Heart right ventricle (tissue), 16 donors: ENCODE measurements at regions not wholly inside any gene's neighbourhood (a gene's known extent, or its start where the extent isn't known, plus 50 kb on each side); places are given as distances from the start of the nearest gene placed in this dataset.

Experiments
- ATAC-seq, 8 donors: fragments of 200-7000 bp; cut with Tn5 transposase; one replicate each; pipeline ENCODE4 v1.9.1; 2020; ENCODE audit warnings: mild to moderate bottlenecking in 8 of 8, moderate library complexity in 8 of 8, moderate number of reproducible peaks in 1 of 8
- DNase-seq, 2 donors: peaks; one replicate each; pipeline ENCODE4 v3.0.0-alpha.2; 2020
- H3K27ac ChIP-seq, 10 donors: fragments of 200-600 bp; sonication (generic) in 2 of 10; one replicate each; pipeline versions ENCODE4 v1.5.0 to v1.8.0; 2020 to 2022; ENCODE audit warnings: mild to moderate bottlenecking in 3 of 10
- H3K27me3 ChIP-seq, 7 donors: fragments of 200-600 bp; one replicate each; pipeline ENCODE4 v1.8.0; 2021 to 2022; ENCODE audit warnings: mild to moderate bottlenecking in 2 of 7
- H3K36me3 ChIP-seq, 9 donors: fragments of 200-600 bp; sonication (generic) in 1 of 9; one replicate each; pipeline versions ENCODE4 v1.5.0 to v1.8.0; 2020 to 2022; ENCODE audit warnings: mild to moderate bottlenecking in 2 of 9
- H3K4me1 ChIP-seq, 9 donors: fragments of 200-600 bp; sonication (generic) in 1 of 9; one replicate each; pipeline versions ENCODE4 v1.5.0 to v1.8.0; 2020 to 2022; ENCODE audit warnings: mild to moderate bottlenecking in 4 of 9
- H3K4me3 ChIP-seq, 10 donors: fragments of 200-600 bp; sonication (generic) in 2 of 10; one replicate each; pipeline versions ENCODE4 v1.5.0 to v1.8.0; 2020 to 2022; ENCODE audit warnings: mild to moderate bottlenecking in 7 of 10, moderate library complexity in 2 of 10
- H3K9me3 ChIP-seq, 11 donors: fragments of 200-600 bp in 10 of 11; sonication (generic) in 2 of 11; one replicate each; pipeline versions ENCODE4 v1.5.0 to v1.8.0; 2013 to 2022; ENCODE audit warnings: mild to moderate bottlenecking in 2 of 11, control low read depth in 1 of 11, moderate library complexity in 1 of 11
- WGBS, 2 donors: extraction: QIAGEN DNeasy Blood & Tissue Kit; methylation state at CpG; one replicate each; pipeline ENCODE4 v1.1.7; 2013; ENCODE audit warnings: inconsistent platforms in 1 of 2; 5-methylcytosine and 5-hydroxymethylcytosine counted together
- intact Hi-C, 10 donors: fragments of 100-400 bp; cut with DNase I; formaldehyde crosslinking; loops; one replicate each; pipeline versions ENCODE4 v1.11.1 to v1.14.2; 2022
- TF ChIP-seq, protein P1 (sequence below), 9 donors: fragments of 200-600 bp; sonication (generic) in 2 of 9; IDR thresholded peaks; one replicate each; pipeline versions ENCODE4 v1.5.0 to v1.8.0; 2021 to 2022; ENCODE audit warnings: antibody characterized with exemption in 9 of 9, mild to moderate bottlenecking in 5 of 9, moderate library complexity in 1 of 9
- donor health status: Arrhythmogenic right ventricular cardiomyopathy.
- donor health status: ischemic (EF 13 %, LVEDD 7.1; RV severe dilation, severe dysfunction).
- donor health status: healthy with polysubstance abuse.
- donor health status: DM: no; HTN: yes; CAD: no.
- donor health status: DM: no; HTN: no; CAD: no.
- donor health status: ischemic (EF 25% LVEDD 6.9; RV normal size, moderate dysfunction).
- donor health status: ischemic (EF 25% LVEDD 5.7; RV mildly dilated, moderate dysfunction).
- donor health status: healthy.
- donor health status: DM: yes; HTN: yes; CAD: no.
- donor health status: Ischemic cardiomyopathy.
- donor health status: ischemic (EF 35%, LVEDD 5.7; RV mildly dilated, moderate dysfunction).
- donor health status: nonischemic (EF 11% LVEDD 7.7; RV severe dilation, severe dysfunction).
- donor health status: DM: yes; HTN: yes; CAD: no.
- donor health status: PGD.
- donor health status: ischemic (EF 29% LVEDD 5.4; RV normal size, mild dysfunction).
- donor health status: nonischemic (EF 23%, LVEDD 6.1; RV moderate dilation, normal function).

DNA sequence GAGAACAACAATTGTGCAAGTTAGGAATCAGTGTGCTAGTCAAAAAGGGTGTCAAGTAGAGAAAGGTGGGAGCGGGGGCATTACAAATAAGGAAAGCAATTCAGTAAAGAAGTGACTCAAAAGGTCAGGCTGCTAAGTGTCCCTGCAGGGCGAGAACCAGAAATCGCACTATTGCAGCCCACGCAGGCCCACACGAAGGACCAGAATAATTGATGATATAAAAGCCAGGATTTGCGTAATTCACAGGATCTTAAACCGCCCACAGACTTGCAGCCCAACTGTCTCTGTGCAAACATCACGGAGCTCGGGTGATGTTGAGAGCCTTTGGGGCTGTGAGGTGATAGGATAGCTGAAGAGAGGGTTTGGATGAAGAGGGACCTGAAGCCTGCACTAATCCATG, 349.0 kb downstream of the BRINP1 start:
- TF ChIP-seq, protein P1, sequence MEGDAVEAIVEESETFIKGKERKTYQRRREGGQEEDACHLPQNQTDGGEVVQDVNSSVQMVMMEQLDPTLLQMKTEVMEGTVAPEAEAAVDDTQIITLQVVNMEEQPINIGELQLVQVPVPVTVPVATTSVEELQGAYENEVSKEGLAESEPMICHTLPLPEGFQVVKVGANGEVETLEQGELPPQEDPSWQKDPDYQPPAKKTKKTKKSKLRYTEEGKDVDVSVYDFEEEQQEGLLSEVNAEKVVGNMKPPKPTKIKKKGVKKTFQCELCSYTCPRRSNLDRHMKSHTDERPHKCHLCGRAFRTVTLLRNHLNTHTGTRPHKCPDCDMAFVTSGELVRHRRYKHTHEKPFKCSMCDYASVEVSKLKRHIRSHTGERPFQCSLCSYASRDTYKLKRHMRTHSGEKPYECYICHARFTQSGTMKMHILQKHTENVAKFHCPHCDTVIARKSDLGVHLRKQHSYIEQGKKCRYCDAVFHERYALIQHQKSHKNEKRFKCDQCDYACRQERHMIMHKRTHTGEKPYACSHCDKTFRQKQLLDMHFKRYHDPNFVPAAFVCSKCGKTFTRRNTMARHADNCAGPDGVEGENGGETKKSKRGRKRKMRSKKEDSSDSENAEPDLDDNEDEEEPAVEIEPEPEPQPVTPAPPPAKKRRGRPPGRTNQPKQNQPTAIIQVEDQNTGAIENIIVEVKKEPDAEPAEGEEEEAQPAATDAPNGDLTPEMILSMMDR (IDR thresholded peaks at IDR 0.05), result no peak
- Histone ChIP-seq H3K4me3 (no peak overlapping the region), H3K27me3 (no peaks in the 10 kb centered on the region), H3K4me1 (peaks cover 0 to 26% (median 1%) of the 10 kb centered on the region in 9 donors), H3K9me3 (peaks cover 0 to 3% (median 0%) of the 10 kb centered on the region in 11 donors), H3K27ac (no peak overlapping the region), H3K36me3 (no peaks in the 10 kb centered on the region)
- intact Hi-C loops, result no loop called here
- WGBS, 2 donors, result 79 to 89% methylated on average over 9 of the region's 9 CpGs
- peak in 6 of 8 donors; percentile 37 to 74 (median 60) for ATAC-seq
- peak in 1 of 2 donors; percentile 23 for DNase-seq

DNA sequence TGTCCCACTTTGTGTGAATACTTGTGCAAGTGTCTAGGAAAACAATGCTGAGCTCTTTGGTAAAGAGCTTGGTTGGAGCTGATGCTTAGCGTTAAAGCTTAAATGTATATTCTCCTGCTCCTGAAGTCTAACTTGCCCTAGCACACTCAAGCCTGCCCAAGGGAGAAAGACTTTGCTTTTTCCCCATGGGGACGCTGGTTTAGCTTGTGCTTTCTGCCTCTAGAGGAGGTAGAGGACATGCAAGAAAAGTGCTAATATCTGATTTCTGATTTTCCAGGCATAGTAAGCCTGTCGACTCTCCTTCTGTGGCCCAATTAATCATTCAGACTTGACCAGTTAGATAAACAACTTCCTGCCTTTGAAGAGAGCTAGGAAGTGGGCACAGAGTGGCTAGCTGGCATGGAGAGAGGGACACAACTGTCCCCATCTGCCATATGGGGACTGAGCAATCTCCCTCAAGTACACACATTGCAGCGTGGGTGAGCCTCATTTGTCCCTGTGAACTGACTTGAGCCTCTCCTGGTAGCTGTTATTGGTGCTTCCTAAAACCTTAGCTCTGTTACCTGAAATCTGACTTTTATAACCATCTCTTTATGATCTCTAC, 348.4 kb downstream of the BRINP1 start:
- Histone ChIP-seq H3K27ac (no peak overlapping the region), H3K4me3 (no peak overlapping the region), H3K27me3 (no peaks in the 10 kb centered on the region), H3K9me3 (no peaks in the 10 kb centered on the region), H3K36me3 (no peaks in the 10 kb centered on the region), H3K4me1 (peaks cover 0 to 31% (median 7%) of the 10 kb centered on the region in 9 donors)
- no peak for ATAC-seq
- TF ChIP-seq, protein P1 (IDR thresholded peaks at IDR 0.05), result no peak
- intact Hi-C loops, result no loop called here
- WGBS, 2 donors, result 65 to 68% methylated on average over 4 of the region's 4 CpGs
- no peak for DNase-seq

DNA sequence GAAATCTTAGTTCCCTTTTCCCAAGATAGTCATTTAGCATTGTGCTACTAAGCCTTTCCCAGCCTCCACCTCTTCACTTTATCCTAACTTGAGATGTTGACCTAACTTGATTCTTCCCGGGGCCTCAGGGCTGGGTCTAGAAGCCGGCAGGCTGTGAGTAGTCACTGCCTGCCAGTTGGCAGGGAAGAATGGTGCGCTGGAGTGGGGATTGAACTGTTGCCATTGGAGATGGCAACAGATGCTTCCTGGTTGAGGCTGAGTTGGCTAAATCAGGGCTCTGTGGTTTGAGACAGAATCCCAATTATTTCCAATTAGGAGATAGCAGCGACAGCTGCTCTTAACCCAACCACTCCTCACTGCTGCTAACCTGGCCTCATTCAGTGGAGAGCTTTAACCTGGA, 343.1 kb downstream of the BRINP1 start:
- intact Hi-C loops, result loop anchor here in 1 of 10 donors (2.0 kb wide), 1 partner anchor 21 kb away; no protein-coding TSS in a partner anchor
- Histone ChIP-seq H3K9me3 (no peaks in the 10 kb centered on the region), H3K4me3 (no peak overlapping the region), H3K27ac (peak overlapping the region; percentile 51 to 91 (median 85)), H3K4me1 (peaks cover 0 to 58% (median 24%) of the 10 kb centered on the region in 9 donors), H3K27me3 (no peaks in the 10 kb centered on the region), H3K36me3 (no peaks in the 10 kb centered on the region)
- TF ChIP-seq, protein P1 (IDR thresholded peaks at IDR 0.05), result no peak
- 34 to 39% methylated on average over 4 of the region's 4 CpGs for WGBS, 2 donors
- ATAC-seq (peak; percentile 49 to 77 (median 70)), DNase-seq (peak; percentile 32 to 54)

DNA sequence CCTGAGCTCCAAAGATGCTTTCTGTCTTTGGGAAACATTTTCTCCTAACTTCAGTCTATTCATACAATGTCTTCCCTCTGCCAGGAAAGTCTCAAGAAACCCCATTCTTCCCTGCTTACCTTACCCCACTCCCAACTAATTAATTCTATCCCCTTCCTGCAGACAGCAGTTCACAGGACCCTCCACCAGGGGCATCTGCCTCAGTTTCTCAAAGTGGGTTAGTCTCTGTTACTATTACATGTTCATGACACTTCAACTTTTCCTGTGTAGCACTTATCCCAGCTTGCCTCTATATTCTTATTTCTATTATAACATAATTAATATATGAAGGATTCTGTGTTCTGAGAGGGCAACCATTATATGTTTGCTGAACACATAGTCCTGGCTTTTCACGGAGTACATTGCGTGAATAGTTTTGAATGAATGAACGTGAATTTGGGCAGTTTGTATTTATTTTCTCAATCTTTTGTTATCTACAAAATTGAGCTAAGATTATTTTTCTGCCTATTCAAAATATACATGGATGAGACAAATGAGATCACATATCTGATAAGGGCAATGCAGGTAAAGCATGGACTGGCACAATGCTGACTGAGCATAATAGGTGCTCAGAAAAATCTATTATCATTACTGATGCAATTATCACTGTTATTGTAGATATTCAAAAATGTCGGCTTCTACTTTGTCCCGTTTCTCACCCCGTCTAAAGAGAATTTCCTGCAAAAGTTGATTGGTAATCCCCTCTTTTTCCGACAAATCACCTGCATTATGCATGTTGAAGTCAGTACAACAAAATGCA, 341.1 kb downstream of the BRINP1 start:
- Histone ChIP-seq H3K36me3 (no peaks in the 10 kb centered on the region), H3K9me3 (no peaks in the 10 kb centered on the region), H3K4me3 (no peak overlapping the region), H3K4me1 (peaks cover 0 to 53% (median 22%) of the 10 kb centered on the region in 9 donors), H3K27me3 (no peaks in the 10 kb centered on the region), H3K27ac (peak overlapping the region; percentile 71 to 91 (median 80))
- intact Hi-C loops, result loop anchor here in 1 of 10 donors (2.0 kb wide), 1 partner anchor 23 kb away; no protein-coding TSS in a partner anchor
- DNase-seq (no peak), ATAC-seq (no peak)
- TF ChIP-seq, protein P1 (IDR thresholded peaks at IDR 0.05), result peak in 4 of 9 donors; percentile 12 to 28 (median 20)
- WGBS, 2 donors, result 75 to 78% methylated on average over 7 of the region's 7 CpGs
